Panc1 (cell line): ENCODE measurements at regions not wholly inside any gene's neighbourhood (a gene's known extent, or its start where the extent isn't known, plus 50 kb on each side); places are given as distances from the start of the nearest gene placed in this dataset.

ENCODE experiments used
- ATAC-seq: fragments of 200-7000 bp; cut with Tn5 transposase; 2 replicates; pipeline ENCODE4 v1.9.1; 2020; ENCODE audit warnings: mild to moderate bottlenecking, moderate library complexity
- BruUV-seq: library from RNA; stranded (reverse); fragments of 400-500 nt; replicated peaks from 2 replicates; lab custom pipeline; 2021; lab: Mats Ljungman, UMichigan
- CTCF ChIA-PET: fragments of 300-600 bp; sonication (Branson Sonifier 250); formaldehyde crosslinking; loops from one replicate; lab custom pipeline; 2022; ENCODE audit warnings: antibody characterized with exemption; lab: Charles Lee
- POLR2A ChIA-PET: fragments of 300-600 bp; sonication (Branson Sonifier 250); formaldehyde crosslinking; loops from one replicate; lab custom pipeline; 2022; ENCODE audit warnings: antibody characterized with exemption; lab: Charles Lee
- DNase-seq: peaks from one replicate; pipeline ENCODE4 v3.0.0-alpha.2; 2010; ENCODE audit warnings: low read depth, low spot score
- H3K27ac ChIP-seq: 2 replicates; pipeline ENCODE4 v1.5.1; 2011; ENCODE audit warnings: mild to moderate bottlenecking, low read length, inconsistent platforms
- H3K27me3 ChIP-seq: fragments of 200-500 bp; sonication (Bioruptor generic); 2 replicates; pipeline ENCODE4 v1.6.0; 2014; ENCODE audit warnings: low read length, inconsistent platforms; ENCODE audit not compliant: control insufficient read depth, insufficient read depth
- H3K36me3 ChIP-seq: fragments of 200-500 bp; sonication (Bioruptor generic); 2 replicates; pipeline ENCODE4 v1.5.1; 2014; ENCODE audit warnings: inconsistent platforms, mild to moderate bottlenecking, low read length, moderate library complexity; ENCODE audit not compliant: control insufficient read depth, insufficient read depth
- H3K4me1 ChIP-seq: 2 replicates; pipeline ENCODE4 v1.5.1; 2011; ENCODE audit warnings: inconsistent platforms, mild to moderate bottlenecking, low read length, moderate library complexity; ENCODE audit not compliant: control insufficient read depth, insufficient read depth
- H3K4me3 ChIP-seq, 2 experiments: 2 replicates each; pipeline ENCODE4 v1.5.1; 2011 to 2012; ENCODE audit warnings: low read depth in 2 of 2, low read length in 2 of 2, mild to moderate bottlenecking in 2 of 2, inconsistent platforms in 1 of 2, moderate library complexity in 1 of 2
- H3K9me3 ChIP-seq: fragments of 200-500 bp; sonication (Bioruptor generic); 2 replicates; pipeline ENCODE4 v1.5.1; 2014; ENCODE audit warnings: low read depth, mild to moderate bottlenecking, inconsistent platforms, low read length, moderate library complexity; ENCODE audit not compliant: control insufficient read depth, insufficient read depth
- CTCF ChIP-seq: fragments of 450-650 bp; IDR thresholded peaks from 2 replicates; pipeline ENCODE4 v1.5.1; 2017; ENCODE audit warnings: mild to moderate bottlenecking
- POLR2AphosphoS5 ChIP-seq: IDR thresholded peaks from 2 replicates; pipeline ENCODE4 v1.6.1; 2012; ENCODE audit warnings: mild to moderate bottlenecking, low read depth, low read length, moderate library complexity
- REST ChIP-seq, 2 experiments: IDR thresholded peaks; 2 replicates each; pipeline ENCODE4 v1.6.1; 2011 to 2012; ENCODE audit warnings: low read depth in 2 of 2, control low read depth in 1 of 2, low read length in 1 of 2, mild to moderate bottlenecking in 1 of 2, moderate library complexity in 1 of 2; ENCODE audit not compliant: insufficient read depth in 1 of 2
- SIN3A ChIP-seq: IDR thresholded peaks from 2 replicates; pipeline ENCODE4 v1.6.1; 2012; ENCODE audit warnings: low read depth, mild to moderate bottlenecking, low read length, moderate library complexity, borderline replicate concordance; ENCODE audit not compliant: insufficient read depth
- TCF7L2 ChIP-seq: IDR thresholded peaks from 2 replicates; pipeline ENCODE4 v1.6.1; 2011; ENCODE audit warnings: mild to moderate bottlenecking, low read depth, low read length, inconsistent platforms
- in situ Hi-C: cut with HindIII; loops from 2 replicates; pipeline ENCODE4 v1.10.0; 2016; ENCODE audit warnings: low sequenced_read_pairs, low pct_unique_long_range_greater_than_20kb
- intact Hi-C: fragments of 100-400 bp; cut with micrococcal nuclease; formaldehyde crosslinking; loops from one replicate; pipeline ENCODE4 v1.10.0; 2022; ENCODE audit not compliant: unreplicated experiment

GRCh38 chr3:107315141-107315540 is 62.1 kb upstream of the CCDC54 start:
- CTCF ChIA-PET: no interaction called here
- ATAC-seq (no peak), DNase-seq (no peak)
- Histone ChIP-seq H3K36me3 (no peaks in the 10 kb centered on the region), H3K4me3 (no peak overlapping the region), H3K9me3 (no peaks in the 10 kb centered on the region), H3K4me1 (no peaks in the 10 kb centered on the region), H3K27ac (no peak overlapping the region), H3K27me3 (no peaks in the 10 kb centered on the region)
- TF ChIP-seq SIN3A (no peak), REST (IDR thresholded peaks at IDR 0.05; ENCODE audit: insufficient read depth in 1 of 2, low read depth in 2 of 2, low read length in 1 of 2) (no peak), CTCF (no peak), TCF7L2 (no peak), POLR2AphosphoS5 (no peak)
- intact Hi-C loops: no loop called here
- in situ Hi-C loops: no loop called here
- no TSS peak for BruUV-seq
- POLR2A ChIA-PET: interaction anchor here (0.6 kb wide), 1 partner anchor 1468 kb away, joined by 3 read pairs; no protein-coding TSS in a partner anchor

GRCh38 chr3:107323723-107324122 is 53.5 kb upstream of the CCDC54 start:
- H3K4me3 ChIP-seq: no peak overlapping the region
- in situ Hi-C loops (no loop called here), intact Hi-C loops (no loop called here)
- no TSS peak for BruUV-seq
- H3K27me3 ChIP-seq: no peaks in the 10 kb centered on the region
- H3K4me1 ChIP-seq: no peaks in the 10 kb centered on the region
- CTCF ChIA-PET: no interaction called here
- H3K9me3 ChIP-seq: no peaks in the 10 kb centered on the region
- TF ChIP-seq TCF7L2 (no peak), SIN3A (no peak), POLR2AphosphoS5 (no peak), CTCF (no peak), REST (IDR thresholded peaks at IDR 0.05; ENCODE audit: insufficient read depth in 1 of 2, low read depth in 2 of 2, low read length in 1 of 2) (no peak)
- DNase-seq: no peak
- POLR2A ChIA-PET: no interaction called here
- no peak overlapping the region for H3K27ac ChIP-seq
- ATAC-seq: no peak
- no peaks in the 10 kb centered on the region for H3K36me3 ChIP-seq
